ENCODE measurements at regions not wholly inside any gene's neighbourhood (a gene's known extent, or its start where the extent isn't known, plus 50 kb on each side); places are given as distances from the start of the nearest gene placed in this dataset.

- no peak for DNase-seq (ENCODE audit: low read depth)
- no peak overlapping the region for H3K4me3 ChIP-seq (ENCODE audit: low read depth, low read length)
- TF ChIP-seq CTCF (conservative IDR thresholded peaks at IDR 0.05; ENCODE audit: low read depth, low read length): no peak
Observed at GRCh38 chr2:163213661-163214081, 375.1 kb upstream of the KCNH7 start.

- H3K4me3 ChIP-seq (ENCODE audit: low read depth, low read length): no peak overlapping the region
- no peak for TF ChIP-seq CTCF (conservative IDR thresholded peaks at IDR 0.05; ENCODE audit: low read depth, low read length)
- peak; percentile 39 for DNase-seq (ENCODE audit: low read depth)
Observed at GRCh38 chr2:163210430-163210918, 371.9 kb upstream of the KCNH7 start.

GRCh38 chr2:163207693-163208370, 369.3 kb upstream of the KCNH7 start:
- TF ChIP-seq CTCF (conservative IDR thresholded peaks at IDR 0.05; ENCODE audit: low read depth, low read length): no peak
- DNase-seq (ENCODE audit: low read depth): peak; percentile 83
- H3K4me3 ChIP-seq (ENCODE audit: low read depth, low read length): no peak overlapping the region

GRCh38 chr2:163205589-163206254, 367.2 kb upstream of the KCNH7 start:
- no peak for DNase-seq (ENCODE audit: low read depth)
- TF ChIP-seq CTCF (conservative IDR thresholded peaks at IDR 0.05; ENCODE audit: low read depth, low read length): no peak
- H3K4me3 ChIP-seq (ENCODE audit: low read depth, low read length): no peak overlapping the region

GRCh38 chr2:163200741-163201140, 362.2 kb upstream of the KCNH7 start:
- TF ChIP-seq CTCF (conservative IDR thresholded peaks at IDR 0.05; ENCODE audit: low read depth, low read length): no peak
- no peak for DNase-seq (ENCODE audit: low read depth)
- no peak overlapping the region for H3K4me3 ChIP-seq (ENCODE audit: low read depth, low read length)

DNA sequence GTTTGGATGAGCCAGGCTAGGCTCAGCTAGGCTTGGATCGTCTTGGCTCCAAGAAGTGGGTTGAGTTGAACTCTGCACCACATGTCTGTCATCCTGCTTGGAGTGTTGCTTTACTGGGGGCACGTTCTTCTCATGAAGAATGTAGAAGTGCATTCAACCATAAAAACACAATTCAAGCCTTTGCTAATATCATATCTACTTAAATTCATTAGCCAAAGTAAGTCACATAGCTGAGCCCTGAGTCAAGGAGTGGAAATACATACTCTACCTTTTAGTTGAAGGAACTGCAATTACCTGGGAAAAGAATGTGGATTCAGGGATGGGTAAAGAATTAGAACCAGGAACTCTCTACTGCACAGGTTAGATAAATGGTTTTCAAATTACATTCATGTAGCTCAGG, 360.4 kb upstream of the KCNH7 start:
- H3K4me3 ChIP-seq (ENCODE audit: low read depth, low read length): no peak overlapping the region
- DNase-seq (ENCODE audit: low read depth): no peak
- TF ChIP-seq CTCF (conservative IDR thresholded peaks at IDR 0.05; ENCODE audit: low read depth, low read length): no peak

All from epithelial cell of proximal tubule (primary cell).